PC-9 (cell line): ENCODE measurements at regions not wholly inside any gene's neighbourhood (a gene's known extent, or its start where the extent isn't known, plus 50 kb on each side); places are given as distances from the start of the nearest gene placed in this dataset.

Source experiments
- BruUV-seq: library from RNA; stranded (reverse); fragments of 400-500 nt; replicated peaks from 2 replicates; lab custom pipeline; 2021; lab: Mats Ljungman, UMichigan
- CTCF ChIA-PET: fragments of 300-600 bp; sonication (Branson Sonifier 250); formaldehyde crosslinking; loops from one replicate; lab custom pipeline; 2022; ENCODE audit warnings: antibody characterized with exemption; lab: Charles Lee
- POLR2A ChIA-PET: fragments of 300-600 bp; sonication (Branson Sonifier 250); formaldehyde crosslinking; loops from one replicate; lab custom pipeline; 2022; ENCODE audit warnings: antibody characterized with exemption; ENCODE audit not compliant: unreplicated experiment; lab: Charles Lee
- DNase-seq, 2 experiments: peaks; one replicate each; pipeline versions ENCODE4 v3.0.0 to v3.0.0-alpha.2; 2015 to 2022; ENCODE audit warnings: mixed read lengths in 1 of 2
- H2AFZ ChIP-seq: fragments of 200-600 bp; sonication (generic); 2 replicates; pipeline ENCODE4 v1.8.1; 2017; ENCODE audit warnings: antibody characterized with exemption
- H3F3A ChIP-seq: fragments of 200-600 bp; sonication (generic); 2 replicates; pipeline ENCODE4 v1.8.1; 2017; ENCODE audit warnings: antibody characterized with exemption, mild to moderate bottlenecking, low read depth; ENCODE audit not compliant: insufficient read depth
- H3K27ac ChIP-seq: fragments of 200-600 bp; sonication (generic); 2 replicates; pipeline ENCODE4 v1.6.1; 2016; ENCODE audit warnings: mixed run types
- H3K27me3 ChIP-seq: fragments of 200-600 bp; sonication (generic); 2 replicates; pipeline ENCODE4 v1.6.1; 2016; ENCODE audit warnings: low read depth, mixed run types; ENCODE audit not compliant: insufficient read depth
- H3K36me3 ChIP-seq: fragments of 200-600 bp; sonication (generic); 2 replicates; pipeline ENCODE4 v1.6.1; 2016; ENCODE audit warnings: low read depth, mixed run types
- H3K4me1 ChIP-seq: fragments of 200-600 bp; sonication (generic); replicated peaks from 2 replicates; pipeline ENCODE4 v1.6.1; 2016; ENCODE audit warnings: mixed run types; ENCODE audit not compliant: insufficient read depth
- H3K4me2 ChIP-seq: fragments of 200-600 bp; sonication (generic); 2 replicates; pipeline ENCODE4 v1.6.1; 2017; ENCODE audit warnings: mixed run types
- H3K4me3 ChIP-seq: fragments of 200-600 bp; sonication (generic); 2 replicates; pipeline ENCODE4 v1.6.1; 2016; ENCODE audit warnings: mixed run types
- H3K79me2 ChIP-seq: fragments of 200-600 bp; sonication (generic); 2 replicates; pipeline ENCODE4 v1.6.1; 2017; ENCODE audit warnings: low read depth, mixed run types
- H3K9me2 ChIP-seq: fragments of 200-600 bp; sonication (generic); 2 replicates; pipeline ENCODE4 v1.8.1; 2017; ENCODE audit warnings: mild to moderate bottlenecking; ENCODE audit not compliant: insufficient read depth
- H3K9me3 ChIP-seq: fragments of 200-600 bp; sonication (generic); 2 replicates; pipeline ENCODE4 v1.8.1; 2016; ENCODE audit warnings: low read depth; ENCODE audit not compliant: insufficient read depth
- H4K20me1 ChIP-seq: fragments of 200-600 bp; sonication (generic); 2 replicates; pipeline ENCODE4 v1.8.1; 2017; ENCODE audit not compliant: insufficient read depth
- CTCF ChIP-seq: fragments of 200-600 bp; sonication (generic); conservative IDR thresholded peaks from 2 replicates; pipeline ENCODE4 v1.6.1; 2017; ENCODE audit warnings: mixed run types, antibody characterized with exemption, mild to moderate bottlenecking, moderate library complexity
- EZH2 ChIP-seq: fragments of 200-600 bp; sonication (generic); IDR thresholded peaks from 2 replicates; pipeline ENCODE4 v1.8.0; 2017; ENCODE audit warnings: antibody characterized with exemption, low read depth
- intact Hi-C: fragments of 100-400 bp; cut with micrococcal nuclease; formaldehyde crosslinking; loops from one replicate; pipeline ENCODE4 v1.10.0; 2022; ENCODE audit not compliant: unreplicated experiment

- TF ChIP-seq EZH2 (no peak), CTCF (peak; percentile 64)
- H3K79me2 ChIP-seq = no peaks in the 10 kb centered on the region
- no peaks in the 10 kb centered on the region for H3K9me2 ChIP-seq
- no TSS peak for BruUV-seq
- no peak overlapping the region for H3K27ac ChIP-seq
- peaks cover 5% of the 10 kb centered on the region for H3K4me1 ChIP-seq
- H3K9me3 ChIP-seq = no peaks in the 10 kb centered on the region
- DNase-seq = peak in 1 of 2 experiments; percentile 11
- no peak overlapping the region for H2AFZ ChIP-seq
- ChIA-PET POLR2A (interaction anchor here (0.7 kb wide), 1 partner anchor 172 kb away, joined by 7 read pairs; no protein-coding TSS in a partner anchor), CTCF (no interaction called here)
- H3K36me3 ChIP-seq = no peaks in the 10 kb centered on the region
- no peaks in the 10 kb centered on the region for H3F3A ChIP-seq
- H4K20me1 ChIP-seq = no peaks in the 10 kb centered on the region
- no peaks in the 10 kb centered on the region for H3K27me3 ChIP-seq
- H3K4me3 ChIP-seq = no peak overlapping the region
- intact Hi-C loops = no loop called here
- H3K4me2 ChIP-seq = no peak overlapping the region
Observed at GRCh38 chr2:144162652-144163051, 357.3 kb downstream of the ZEB2 start.

- Histone ChIP-seq H3F3A (no peaks in the 10 kb centered on the region), H3K9me3 (no peaks in the 10 kb centered on the region), H3K27me3 (no peaks in the 10 kb centered on the region), H3K27ac (no peak overlapping the region), H3K9me2 (no peaks in the 10 kb centered on the region), H4K20me1 (no peaks in the 10 kb centered on the region), H3K36me3 (no peaks in the 10 kb centered on the region), H3K4me1 (peaks cover 5% of the 10 kb centered on the region), H3K79me2 (no peaks in the 10 kb centered on the region), H2AFZ (no peak overlapping the region), H3K4me2 (no peak overlapping the region), H3K4me3 (no peak overlapping the region)
- DNase-seq = no peak
- ChIA-PET POLR2A (no interaction called here), CTCF (no interaction called here)
- BruUV-seq = no TSS peak
- intact Hi-C loops = no loop called here
- no peak for TF ChIP-seq EZH2
- TF ChIP-seq CTCF = no peak
Observed at GRCh38 chr2:144161061-144161460, 358.9 kb downstream of the ZEB2 start.

GRCh38 chr2:144159240-144159639 lies 360.7 kb downstream of the ZEB2 start:
- DNase-seq = no peak
- Histone ChIP-seq H3K27me3 (no peaks in the 10 kb centered on the region), H3K9me2 (no peaks in the 10 kb centered on the region), H3K27ac (no peak overlapping the region), H3F3A (no peaks in the 10 kb centered on the region), H2AFZ (no peak overlapping the region), H3K4me1 (no peaks in the 10 kb centered on the region), H3K4me2 (no peak overlapping the region), H3K4me3 (no peak overlapping the region), H3K79me2 (no peaks in the 10 kb centered on the region), H3K9me3 (no peaks in the 10 kb centered on the region), H3K36me3 (no peaks in the 10 kb centered on the region), H4K20me1 (no peaks in the 10 kb centered on the region)
- TF ChIP-seq EZH2 = no peak
- no peak for TF ChIP-seq CTCF
- intact Hi-C loops = no loop called here
- POLR2A ChIA-PET = no interaction called here
- no TSS peak for BruUV-seq
- CTCF ChIA-PET = no interaction called here
